HG02885 (cell line): ENCODE measurements at regions not wholly inside any gene's neighbourhood (a gene's known extent, or its start where the extent isn't known, plus 50 kb on each side); places are given as distances from the start of the nearest gene placed in this dataset.
"Not testable (repeated sequence)": the region's sequence is repeated elsewhere in the genome, so short reads cannot be mapped to it uniquely, and the experiment has no call there.

Source experiments
- ATAC-seq: cut with Tn5 transposase; IDR thresholded peaks from one replicate; pipeline ENCODE4 v1.9.1; 2021; ENCODE audit warnings: mild to moderate bottlenecking; ENCODE audit not compliant: unreplicated experiment, poor library complexity

GRCh38 chr14:28323951-28324741 is 442.4 kb upstream of the FOXG1 start:
- no peak for ATAC-seq

GRCh38 chr14:28340816-28341215 is 425.8 kb upstream of the FOXG1 start:
- ATAC-seq: no peak

GRCh38 chr14:28344381-28344780 is 422.2 kb upstream of the FOXG1 start:
- ATAC-seq: no peak

DNA sequence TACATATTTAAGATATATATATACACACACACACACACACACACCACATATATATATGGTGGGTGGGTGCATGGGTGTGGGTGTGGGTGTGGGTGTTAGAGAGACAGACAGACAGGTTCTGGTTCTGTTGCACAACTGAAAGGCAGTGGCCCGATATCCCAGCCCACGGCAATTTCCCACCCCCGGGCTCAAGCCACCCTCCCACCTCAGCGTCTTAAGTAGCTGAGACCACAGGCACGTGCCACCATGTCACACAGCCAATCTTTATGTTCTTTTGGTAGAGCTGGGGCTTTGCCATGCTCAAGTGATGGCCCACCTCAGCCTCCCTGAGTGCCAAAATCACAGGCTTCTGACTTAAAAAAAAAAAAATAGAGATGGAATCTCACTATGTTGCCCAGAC is 417.8 kb upstream of the FOXG1 start:
- no peak for ATAC-seq

- no peak for ATAC-seq
These were observed 409.8 kb upstream of the FOXG1 start for GRCh38 chr14:28356819-28357218.

DNA sequence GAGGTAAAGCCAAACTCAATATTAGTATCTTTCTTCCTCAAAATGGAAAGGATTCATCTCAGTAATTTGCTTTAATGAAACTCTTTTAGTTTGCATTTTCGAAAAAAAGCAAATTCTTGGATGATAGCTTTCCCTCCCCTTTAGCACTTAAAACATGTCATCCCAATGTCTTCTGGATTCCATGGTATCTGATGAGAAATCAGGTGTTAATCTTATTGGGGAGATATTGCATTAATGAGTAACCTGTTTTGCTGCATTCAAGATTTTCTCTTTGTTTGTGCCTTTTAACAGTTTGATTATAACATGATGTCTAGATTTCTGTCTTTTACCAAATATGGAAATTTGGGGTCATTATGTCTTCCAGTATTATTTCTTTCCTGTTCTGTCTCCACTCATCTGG is 405.1 kb upstream of the FOXG1 start:
- no peak for ATAC-seq

GRCh38 chr14:28365510-28365909 is 401.1 kb upstream of the FOXG1 start:
- ATAC-seq: no peak

DNA sequence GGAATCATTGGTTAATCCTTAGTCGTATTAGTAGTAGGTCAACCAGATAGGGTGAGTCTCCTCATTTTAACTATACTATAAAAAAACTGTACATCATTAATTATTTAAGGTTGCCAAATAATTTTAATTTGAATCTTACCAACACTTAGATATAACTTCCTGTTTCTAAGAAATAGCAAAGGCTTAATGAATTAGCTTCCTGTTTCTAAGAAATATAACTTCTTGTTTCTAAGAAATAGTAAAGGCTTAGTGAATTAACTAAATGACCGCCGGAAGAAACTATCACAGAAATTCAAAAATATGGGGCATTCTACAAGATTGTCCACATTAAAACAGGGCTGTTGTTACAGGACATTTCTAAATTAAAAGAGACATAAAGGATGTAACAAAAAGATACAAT is 392.9 kb upstream of the FOXG1 start:
- ATAC-seq: no peak

DNA sequence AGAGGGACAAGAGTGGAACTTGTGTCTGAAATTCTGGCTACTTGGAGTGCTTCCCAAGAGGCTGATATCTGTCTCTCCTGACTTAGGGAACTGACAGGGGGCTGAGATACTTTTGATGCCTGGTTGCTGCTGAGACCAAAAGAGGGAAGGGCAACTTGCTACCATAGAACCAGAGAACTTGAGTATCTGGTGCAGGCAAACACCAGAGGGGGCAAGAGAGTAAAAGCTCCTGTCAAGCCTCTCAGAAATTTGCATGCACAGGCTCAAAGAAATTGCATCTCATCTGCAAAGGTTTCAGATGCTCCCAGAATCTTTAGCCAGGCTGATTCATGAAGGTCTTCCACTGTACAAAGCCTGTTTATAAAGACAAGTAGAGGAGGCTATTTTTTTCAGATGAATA is 391.3 kb upstream of the FOXG1 start:
- no peak for ATAC-seq

DNA sequence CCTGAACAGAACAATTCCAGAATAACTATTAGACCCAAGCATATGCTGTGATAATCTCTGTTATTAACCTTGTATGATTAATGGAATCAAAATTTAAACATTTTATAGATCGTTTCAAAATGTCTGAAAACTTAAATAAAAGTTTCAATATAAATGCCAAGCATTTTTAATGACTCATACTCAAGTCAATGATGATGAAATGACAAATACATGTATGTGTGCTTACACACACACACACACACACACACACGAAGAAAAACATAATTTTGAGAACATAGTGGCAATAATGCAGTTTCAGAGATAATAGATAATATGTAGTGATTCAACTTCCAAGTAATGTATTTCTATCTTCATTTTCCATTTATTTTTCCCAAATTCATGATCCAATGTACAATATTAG is 384.9 kb upstream of the FOXG1 start:
- no peak for ATAC-seq

GRCh38 chr14:28382444-28383190 is 384.0 kb upstream of the FOXG1 start:
- ATAC-seq: no peak

DNA sequence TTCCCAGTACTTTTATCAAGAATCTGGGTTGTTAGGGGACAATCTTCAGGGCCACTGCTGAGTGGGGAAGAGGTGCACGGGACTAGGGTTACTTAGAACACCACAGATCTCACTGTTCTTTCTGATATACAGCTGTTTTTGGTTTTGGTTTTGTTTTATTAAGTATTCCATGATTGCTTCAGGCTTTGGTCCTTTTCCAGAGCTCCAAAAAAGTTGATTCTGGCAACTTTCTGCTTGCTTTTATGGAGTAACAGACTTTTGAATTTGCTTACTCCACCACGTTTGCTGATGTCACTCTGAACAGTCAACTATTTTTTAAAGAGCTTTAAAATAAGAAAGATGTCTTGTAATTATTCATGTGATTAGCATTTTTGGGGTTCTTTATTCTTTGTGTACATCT is 368.1 kb upstream of the FOXG1 start:
- no peak for ATAC-seq

DNA sequence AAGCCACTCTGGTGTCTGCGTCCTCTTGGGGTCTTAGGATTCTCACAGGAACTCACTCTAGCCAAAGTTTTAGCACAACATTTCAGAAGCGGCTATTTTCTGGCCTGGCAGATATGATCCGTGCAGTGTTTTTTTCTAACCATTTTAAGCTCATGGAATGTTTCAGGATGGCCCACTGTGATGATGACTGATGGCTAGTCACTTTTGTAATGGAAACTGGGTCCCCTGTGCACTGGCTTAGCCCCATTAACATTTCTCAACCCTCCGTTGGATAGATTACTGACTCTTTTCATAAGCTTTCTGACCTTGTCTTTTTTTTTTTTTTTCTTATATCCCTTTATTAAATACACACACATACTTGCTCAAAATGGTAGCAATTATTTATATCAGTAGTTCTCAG is 364.9 kb upstream of the FOXG1 start:
- not testable (repeated sequence) for ATAC-seq

DNA sequence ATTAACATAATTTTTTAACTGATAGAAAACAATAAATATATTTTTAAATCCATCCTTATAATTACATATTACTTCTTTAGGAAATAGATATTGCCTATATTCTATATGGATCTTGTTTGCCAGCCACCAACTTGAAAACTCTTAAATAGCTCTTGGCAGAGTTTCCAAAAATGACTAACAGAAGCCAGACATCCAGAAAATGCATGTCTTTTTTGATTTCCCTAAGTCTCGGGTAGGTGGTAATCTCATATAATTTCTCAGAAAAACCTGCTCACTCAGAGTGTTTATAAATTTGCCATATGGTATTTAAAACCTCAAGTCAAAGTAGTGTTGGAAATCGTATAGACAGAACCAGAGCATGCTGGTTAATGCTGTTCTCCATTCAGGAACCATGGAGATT is 360.4 kb upstream of the FOXG1 start:
- no peak for ATAC-seq

GRCh38 chr14:28407031-28407825 is 359.4 kb upstream of the FOXG1 start:
- ATAC-seq: no peak

GRCh38 chr14:28407996-28408395 is 358.6 kb upstream of the FOXG1 start:
- no peak for ATAC-seq

DNA sequence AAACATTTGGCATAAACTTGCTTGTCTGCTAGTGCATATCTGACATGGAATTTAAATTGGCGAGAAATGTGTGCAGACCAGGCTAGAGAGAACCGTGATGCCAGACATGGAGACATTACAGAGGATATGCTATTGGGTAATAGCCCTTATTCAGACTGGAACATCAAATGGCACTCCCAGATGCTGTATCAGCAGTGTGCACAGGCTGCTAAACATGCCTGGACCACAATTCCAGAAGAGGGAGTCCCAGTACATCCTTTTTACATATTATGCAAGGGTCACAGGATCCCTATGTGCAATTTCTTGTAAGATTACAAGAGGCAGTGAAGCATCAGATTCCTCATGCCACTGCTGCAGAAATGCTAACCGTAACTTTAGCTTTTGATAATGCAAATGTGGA is 354.5 kb upstream of the FOXG1 start:
- ATAC-seq: no peak

GRCh38 chr14:28426960-28427359 is 339.6 kb upstream of the FOXG1 start:
- no peak for ATAC-seq

- no peak for ATAC-seq
These were observed 329.8 kb upstream of the FOXG1 start for GRCh38 chr14:28436821-28437220.

GRCh38 chr14:28461389-28461788 is 305.2 kb upstream of the FOXG1 start:
- ATAC-seq: no peak

GRCh38 chr14:28467611-28468010 is 299.0 kb upstream of the FOXG1 start:
- ATAC-seq: no peak
